Hepatocyte (in vitro differentiated cells): ENCODE measurements at regions not wholly inside any gene's neighbourhood (a gene's known extent, or its start where the extent isn't known, plus 50 kb on each side); places are given as distances from the start of the nearest gene placed in this dataset.

ENCODE experiments used
- DNase-seq: peaks from one replicate; pipeline ENCODE4 v3.0.0-alpha.2; 2016; ENCODE audit warnings: low spot score
- H2AFZ ChIP-seq: fragments of 200-600 bp; sonication (generic); 2 replicates; pipeline ENCODE4 v1.6.0; 2016; ENCODE audit warnings: antibody characterized with exemption, mild to moderate bottlenecking
- H3K27ac ChIP-seq: fragments of 200-600 bp; sonication (generic); 2 replicates; pipeline ENCODE4 v1.5.1; 2016; ENCODE audit warnings: mild to moderate bottlenecking
- H3K27me3 ChIP-seq: fragments of 200-600 bp; sonication (generic); 2 replicates; pipeline ENCODE4 v1.6.1; 2016
- H3K36me3 ChIP-seq: fragments of 200-600 bp; sonication (generic); replicated peaks from 2 replicates; pipeline ENCODE4 v1.5.1; 2016; ENCODE audit warnings: low read depth; ENCODE audit not compliant: insufficient read depth
- H3K4me1 ChIP-seq: fragments of 200-600 bp; sonication (generic); 2 replicates; pipeline ENCODE4 v1.5.1; 2016; ENCODE audit warnings: mild to moderate bottlenecking, moderate library complexity; ENCODE audit not compliant: insufficient read depth
- H3K4me2 ChIP-seq: fragments of 200-600 bp; sonication (generic); 2 replicates; pipeline ENCODE4 v1.6.0; 2016
- H3K4me3 ChIP-seq: fragments of 200-600 bp; sonication (generic); 2 replicates; pipeline ENCODE4 v1.5.1; 2016; ENCODE audit warnings: mild to moderate bottlenecking
- H3K79me2 ChIP-seq: fragments of 200-600 bp; sonication (generic); 2 replicates; pipeline ENCODE4 v1.6.0; 2017; ENCODE audit warnings: mild to moderate bottlenecking
- H3K9me2 ChIP-seq: fragments of 200-600 bp; sonication (generic); replicated peaks from 2 replicates; pipeline ENCODE4 v1.6.0; 2017; ENCODE audit warnings: mild to moderate bottlenecking; ENCODE audit not compliant: insufficient read depth
- H3K9me3 ChIP-seq: fragments of 200-600 bp; sonication (generic); 2 replicates; pipeline ENCODE4 v1.5.1; 2016; ENCODE audit warnings: low read depth, mild to moderate bottlenecking
- H4K20me1 ChIP-seq: fragments of 200-600 bp; sonication (generic); 2 replicates; pipeline ENCODE4 v1.6.0; 2016; ENCODE audit warnings: mild to moderate bottlenecking; ENCODE audit not compliant: insufficient read depth, poor library complexity, severe bottlenecking
- CTCF ChIP-seq: fragments of 200-600 bp; sonication (generic); IDR thresholded peaks from 2 replicates; pipeline ENCODE4 v1.5.1; 2016; ENCODE audit warnings: antibody characterized with exemption, mild to moderate bottlenecking; ENCODE audit not compliant: poor library complexity
- EZH2 ChIP-seq: fragments of 200-600 bp; sonication (generic); IDR thresholded peaks from 2 replicates; pipeline ENCODE4 v1.6.1; 2016; ENCODE audit warnings: antibody characterized with exemption, mild to moderate bottlenecking, borderline replicate concordance
- EZH2phosphoT487 ChIP-seq: fragments of 200-600 bp; sonication (generic); IDR thresholded peaks from one replicate; pipeline ENCODE4 v1.6.1; 2018; ENCODE audit warnings: antibody characterized with exemption, mild to moderate bottlenecking, low read depth, moderate library complexity; ENCODE audit not compliant: unreplicated experiment, severe bottlenecking
- WGBS: methylation state at CpG from one replicate; pipeline ENCODE4 v1.1.6; 2016; ENCODE audit warnings: low lambda C conversion rate; ENCODE audit errors: missing lambda C conversion rate; 5-methylcytosine and 5-hydroxymethylcytosine counted together

GRCh38 chr5:118060833-118061232 is 927.5 kb downstream of the DTWD2 start:
- Histone ChIP-seq H3K4me2 (no peak overlapping the region), H3K4me3 (no peak overlapping the region), H4K20me1 (no peaks in the 10 kb centered on the region), H3K27me3 (no peaks in the 10 kb centered on the region), H3K36me3 (no peaks in the 10 kb centered on the region), H3K9me3 (no peaks in the 10 kb centered on the region), H3K79me2 (no peaks in the 10 kb centered on the region), H3K27ac (no peak overlapping the region), H2AFZ (no peak overlapping the region), H3K9me2 (no peaks in the 10 kb centered on the region), H3K4me1 (no peaks in the 10 kb centered on the region)
- no peak for DNase-seq
- 77% methylated on average over 2 of the region's 2 CpGs for WGBS
- TF ChIP-seq EZH2phosphoT487 (no peak), CTCF (peak; percentile 10)

GRCh38 chr5:118052503-118052902 is 935.8 kb downstream of the DTWD2 start:
- H3K36me3 ChIP-seq: no peaks in the 10 kb centered on the region
- TF ChIP-seq EZH2 (no peak), EZH2phosphoT487 (no peak), CTCF (no peak)
- no peak overlapping the region for H3K27ac ChIP-seq
- H3K4me2 ChIP-seq: no peak overlapping the region
- DNase-seq: no peak
- no peaks in the 10 kb centered on the region for H3K79me2 ChIP-seq
- no peaks in the 10 kb centered on the region for H3K4me1 ChIP-seq
- no peaks in the 10 kb centered on the region for H3K9me2 ChIP-seq
- no peak overlapping the region for H3K4me3 ChIP-seq
- H2AFZ ChIP-seq: no peak overlapping the region
- H3K27me3 ChIP-seq: no peaks in the 10 kb centered on the region
- H4K20me1 ChIP-seq: no peaks in the 10 kb centered on the region
- no peaks in the 10 kb centered on the region for H3K9me3 ChIP-seq

GRCh38 chr5:118044169-118044568 is 944.2 kb downstream of the DTWD2 start:
- WGBS: 75% methylated on average over 4 of the region's 4 CpGs
- TF ChIP-seq EZH2phosphoT487 (no peak), EZH2 (no peak), CTCF (no peak)

GRCh38 chr5:118043531-118043930 is 944.8 kb downstream of the DTWD2 start:
- no peaks in the 10 kb centered on the region for H3K4me1 ChIP-seq
- H3K4me2 ChIP-seq: no peak overlapping the region
- no peak overlapping the region for H2AFZ ChIP-seq
- no peak overlapping the region for H3K4me3 ChIP-seq
- no peaks in the 10 kb centered on the region for H3K79me2 ChIP-seq
- no peaks in the 10 kb centered on the region for H3K36me3 ChIP-seq
- no peaks in the 10 kb centered on the region for H3K27me3 ChIP-seq
- H4K20me1 ChIP-seq: no peaks in the 10 kb centered on the region
- TF ChIP-seq EZH2 (no peak), CTCF (no peak), EZH2phosphoT487 (no peak)
- no peaks in the 10 kb centered on the region for H3K9me3 ChIP-seq
- H3K9me2 ChIP-seq: no peaks in the 10 kb centered on the region
- H3K27ac ChIP-seq: no peak overlapping the region
- no peak for DNase-seq

More at GRCh38 chr5:118044169-118044568, 944.2 kb downstream of the DTWD2 start:
- H2AFZ ChIP-seq: no peak overlapping the region
- no peaks in the 10 kb centered on the region for H3K4me1 ChIP-seq
- no peak overlapping the region for H3K27ac ChIP-seq
- no peak overlapping the region for H3K4me3 ChIP-seq
- no peaks in the 10 kb centered on the region for H3K27me3 ChIP-seq
- H4K20me1 ChIP-seq: no peaks in the 10 kb centered on the region
- DNase-seq: no peak
- H3K79me2 ChIP-seq: no peaks in the 10 kb centered on the region
- no peaks in the 10 kb centered on the region for H3K36me3 ChIP-seq
- H3K9me2 ChIP-seq: no peaks in the 10 kb centered on the region
- no peaks in the 10 kb centered on the region for H3K9me3 ChIP-seq
- H3K4me2 ChIP-seq: no peak overlapping the region
